Thoracic aorta (tissue), 2 donors: ENCODE measurements at regions not wholly inside any gene's neighbourhood (a gene's known extent, or its start where the extent isn't known, plus 50 kb on each side); places are given as distances from the start of the nearest gene placed in this dataset.

Source experiments
- ATAC-seq: fragments of 150-250 bp; one replicate; pipeline ENCODE4 v1.8.0; 2017; ENCODE audit warnings: low read depth; ENCODE audit not compliant: insufficient number of reproducible peaks, low FRiP score
- DNase-seq: peaks from one replicate; pipeline ENCODE4 v3.0.0-alpha.2; 2020; ENCODE audit warnings: low spot score
- H3K27ac ChIP-seq, 2 donors: fragments of 200-600 bp; sonication (generic); 1 replicate in 1 of 2; 2 replicates in 1 of 2; pipeline ENCODE4 v1.5.1; 2016; ENCODE audit warnings: mild to moderate bottlenecking in 2 of 2, moderate library complexity in 2 of 2
- H3K27me3 ChIP-seq: fragments of 200-600 bp; sonication (generic); replicated peaks from 2 replicates; pipeline ENCODE4 v1.6.0; 2016; ENCODE audit warnings: mild to moderate bottlenecking; ENCODE audit not compliant: insufficient read depth
- H3K36me3 ChIP-seq: fragments of 200-600 bp; sonication (generic); one replicate; pipeline ENCODE4 v1.5.1; 2016
- H3K4me1 ChIP-seq, 2 donors: fragments of 200-600 bp; sonication (generic); 1 replicate in 1 of 2; 2 replicates in 1 of 2; pipeline versions ENCODE4 v1.5.1 to v1.6.0; 2016; ENCODE audit warnings: low read depth in 2 of 2, mild to moderate bottlenecking in 1 of 2; ENCODE audit not compliant: control insufficient read depth in 1 of 2
- H3K4me3 ChIP-seq: fragments of 200-600 bp; sonication (generic); 2 replicates; pipeline ENCODE4 v1.5.1; 2016; ENCODE audit warnings: mild to moderate bottlenecking
- H3K9me3 ChIP-seq: fragments of 200-600 bp; sonication (generic); 2 replicates; pipeline ENCODE4 v1.5.1; 2016
- TF ChIP-seq, protein P1 (sequence below): fragments of 200-600 bp; sonication (generic); IDR thresholded peaks from one replicate; pipeline ENCODE4 v1.5.1; 2019; ENCODE audit warnings: antibody characterized with exemption

DNA sequence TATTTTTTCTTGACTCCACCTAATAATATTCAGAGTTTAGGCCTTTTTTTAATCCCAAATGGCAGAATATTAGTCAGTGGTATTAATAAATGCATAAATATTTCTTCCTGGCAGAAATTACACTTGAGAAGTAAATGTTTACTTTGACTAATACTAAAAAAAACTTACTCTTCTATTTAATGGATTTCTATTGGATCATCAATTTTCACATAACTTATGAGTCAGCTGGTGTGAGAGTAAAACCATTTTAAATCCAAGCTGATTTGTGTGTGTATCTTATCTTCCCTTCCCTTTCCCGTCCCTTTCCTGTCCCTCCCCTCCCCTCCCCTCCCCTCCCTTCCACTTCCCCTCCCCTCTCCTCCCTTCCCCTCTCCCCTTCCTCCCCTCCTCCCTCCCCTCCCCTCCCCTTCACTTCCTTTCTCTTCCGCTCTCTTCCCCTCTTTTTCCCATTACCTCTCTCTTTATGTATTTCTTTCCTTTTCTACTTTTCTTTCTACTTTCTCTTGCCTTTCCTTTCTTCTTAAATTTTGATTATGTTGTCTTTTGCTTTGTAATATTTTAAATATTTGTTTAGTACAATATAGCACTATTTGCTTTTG is 630.1 kb upstream of the EPHA5 start:
- DNase-seq, result no peak
- ATAC-seq, result no peak
- no peaks in the 10 kb centered on the region for H3K9me3 ChIP-seq
- no peak overlapping the region for H3K27ac ChIP-seq
- no peaks in the 10 kb centered on the region for H3K36me3 ChIP-seq
- H3K27me3 ChIP-seq, result no peaks in the 10 kb centered on the region
- no peak overlapping the region for H3K4me3 ChIP-seq
- H3K4me1 ChIP-seq, result no peaks in the 10 kb centered on the region
- TF ChIP-seq, protein P1, sequence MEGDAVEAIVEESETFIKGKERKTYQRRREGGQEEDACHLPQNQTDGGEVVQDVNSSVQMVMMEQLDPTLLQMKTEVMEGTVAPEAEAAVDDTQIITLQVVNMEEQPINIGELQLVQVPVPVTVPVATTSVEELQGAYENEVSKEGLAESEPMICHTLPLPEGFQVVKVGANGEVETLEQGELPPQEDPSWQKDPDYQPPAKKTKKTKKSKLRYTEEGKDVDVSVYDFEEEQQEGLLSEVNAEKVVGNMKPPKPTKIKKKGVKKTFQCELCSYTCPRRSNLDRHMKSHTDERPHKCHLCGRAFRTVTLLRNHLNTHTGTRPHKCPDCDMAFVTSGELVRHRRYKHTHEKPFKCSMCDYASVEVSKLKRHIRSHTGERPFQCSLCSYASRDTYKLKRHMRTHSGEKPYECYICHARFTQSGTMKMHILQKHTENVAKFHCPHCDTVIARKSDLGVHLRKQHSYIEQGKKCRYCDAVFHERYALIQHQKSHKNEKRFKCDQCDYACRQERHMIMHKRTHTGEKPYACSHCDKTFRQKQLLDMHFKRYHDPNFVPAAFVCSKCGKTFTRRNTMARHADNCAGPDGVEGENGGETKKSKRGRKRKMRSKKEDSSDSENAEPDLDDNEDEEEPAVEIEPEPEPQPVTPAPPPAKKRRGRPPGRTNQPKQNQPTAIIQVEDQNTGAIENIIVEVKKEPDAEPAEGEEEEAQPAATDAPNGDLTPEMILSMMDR, result no peak

DNA sequence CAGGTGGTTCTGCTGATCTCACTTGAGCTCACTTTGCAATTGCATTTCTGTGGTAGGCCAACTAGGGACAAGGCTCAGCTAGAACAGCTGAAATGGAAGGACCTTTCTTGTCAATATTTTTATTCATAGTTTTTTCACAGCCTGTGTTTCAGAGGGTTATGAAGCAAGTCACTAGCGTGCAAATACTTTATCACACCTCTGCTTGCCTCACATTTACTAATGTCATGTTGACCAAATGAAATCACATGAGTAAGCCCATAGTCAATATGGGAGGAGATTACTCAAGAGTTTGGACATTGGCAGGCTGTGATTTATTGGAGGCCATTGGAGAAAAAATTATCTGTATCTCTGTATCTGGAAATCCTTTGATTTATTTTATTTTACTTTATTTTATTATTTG is 628.3 kb upstream of the EPHA5 start:
- Histone ChIP-seq H3K36me3 (no peaks in the 10 kb centered on the region), H3K9me3 (no peaks in the 10 kb centered on the region), H3K4me1 (no peaks in the 10 kb centered on the region), H3K27me3 (no peaks in the 10 kb centered on the region), H3K27ac (no peak overlapping the region), H3K4me3 (no peak overlapping the region)
- ATAC-seq, result no peak
- no peak for DNase-seq
- TF ChIP-seq, protein P1, result no peak

- Histone ChIP-seq H3K27me3 (no peaks in the 10 kb centered on the region), H3K4me3 (no peak overlapping the region), H3K9me3 (no peaks in the 10 kb centered on the region), H3K36me3 (no peaks in the 10 kb centered on the region), H3K4me1 (no peaks in the 10 kb centered on the region), H3K27ac (no peak overlapping the region)
- ATAC-seq (no peak), DNase-seq (no peak)
- TF ChIP-seq, protein P1, result no peak
Observed at GRCh38 chr4:66297703-66298102, 627.4 kb upstream of the EPHA5 start.

- H3K36me3 ChIP-seq, result no peaks in the 10 kb centered on the region
- H3K4me1 ChIP-seq, result no peaks in the 10 kb centered on the region
- no peaks in the 10 kb centered on the region for H3K27me3 ChIP-seq
- no peak for DNase-seq
- no peak overlapping the region for H3K4me3 ChIP-seq
- no peak for ATAC-seq
- no peaks in the 10 kb centered on the region for H3K9me3 ChIP-seq
- no peak overlapping the region for H3K27ac ChIP-seq
- TF ChIP-seq, protein P1, result no peak
Observed at GRCh38 chr4:66294638-66295037, 624.3 kb upstream of the EPHA5 start.

DNA sequence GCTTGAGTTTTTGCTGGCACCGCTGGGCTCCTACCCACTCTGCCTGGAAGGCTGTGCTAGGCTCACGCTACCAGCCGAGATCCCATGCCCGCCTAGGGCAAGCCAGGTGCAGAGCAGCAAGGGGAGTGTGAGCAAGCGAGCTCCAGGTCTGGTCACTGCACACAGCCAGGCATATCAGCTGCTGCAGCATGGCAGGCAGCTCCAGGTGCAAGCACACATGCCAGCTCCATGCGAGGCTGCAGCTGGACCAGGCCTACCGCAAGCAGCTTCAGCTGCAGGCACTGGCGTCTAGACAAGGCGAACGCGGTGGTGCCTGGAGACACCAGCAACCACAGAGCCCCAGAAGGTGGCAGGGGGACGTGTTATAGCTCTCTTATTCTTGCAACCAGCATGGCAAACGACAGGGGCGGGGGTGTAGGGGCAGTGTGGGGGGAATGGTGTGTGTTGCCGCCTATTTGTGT is 614.7 kb upstream of the EPHA5 start:
- no peak overlapping the region for H3K4me3 ChIP-seq
- H3K9me3 ChIP-seq, result no peaks in the 10 kb centered on the region
- TF ChIP-seq, protein P1, result no peak
- ATAC-seq (no peak), DNase-seq (no peak)
- H3K4me1 ChIP-seq, result no peaks in the 10 kb centered on the region
- no peaks in the 10 kb centered on the region for H3K27me3 ChIP-seq
- no peaks in the 10 kb centered on the region for H3K36me3 ChIP-seq
- no peak overlapping the region for H3K27ac ChIP-seq
